IMR-90 (cell line): ENCODE measurements at regions not wholly inside any gene's neighbourhood (a gene's known extent, or its start where the extent isn't known, plus 50 kb on each side); places are given as distances from the start of the nearest gene placed in this dataset.

ENCODE experiments used
- ATAC-seq: fragments of 200-7000 bp; cut with Tn5 transposase; 2 replicates; pipeline ENCODE4 v1.9.1; 2020; ENCODE audit warnings: low read depth, mild to moderate bottlenecking, moderate library complexity
- BruUV-seq: library from RNA; stranded (reverse); fragments of 400-500 nt; replicated peaks from 2 replicates; lab custom pipeline; 2021; lab: Mats Ljungman, UMichigan
- CTCF ChIA-PET: fragments of 300-600 bp; formaldehyde crosslinking; extraction: SDS; loops from one replicate; lab custom pipeline; 2021; ENCODE audit warnings: antibody characterized with exemption; lab: Yijun Ruan, JAX
- POLR2A ChIA-PET: fragments of 300-600 bp; sonication (Branson Sonifier 250); formaldehyde crosslinking; loops from one replicate; lab custom pipeline; 2022; ENCODE audit warnings: antibody characterized with exemption; ENCODE audit not compliant: unreplicated experiment; lab: Charles Lee
- DNase-seq: peaks from one replicate; pipeline ENCODE4 v3.0.0; 2013
- H2AFZ ChIP-seq: replicated peaks from 2 replicates; pipeline ENCODE3; 2013; ENCODE audit warnings: low read length, mild to moderate bottlenecking; ENCODE audit not compliant: poor library complexity
- H2AK5ac ChIP-seq: 2 replicates; pipeline ENCODE4 v1.6.1; 2013; ENCODE audit warnings: low read depth, low read length, inconsistent platforms
- H2AK9ac ChIP-seq: replicated peaks from 2 replicates; pipeline ENCODE3; 2013; ENCODE audit warnings: mild to moderate bottlenecking, low read depth, low read length, moderate library complexity; ENCODE audit not compliant: poor library complexity
- H2BK120ac ChIP-seq: 2 replicates; pipeline ENCODE4 v1.6.1; 2013; ENCODE audit warnings: low read depth, low read length, inconsistent platforms
- H2BK15ac ChIP-seq: 3 replicates; pipeline ENCODE4 v1.6.1; 2013; ENCODE audit warnings: low read depth, low read length, inconsistent platforms
- H2BK20ac ChIP-seq: 2 replicates; pipeline ENCODE4 v1.6.1; 2013; ENCODE audit warnings: low read depth, mild to moderate bottlenecking, inconsistent platforms, low read length, moderate library complexity
- H2BK5ac ChIP-seq: 2 replicates; pipeline ENCODE4 v1.6.1; 2013; ENCODE audit warnings: mild to moderate bottlenecking, low read depth, low read length, inconsistent platforms; ENCODE audit not compliant: poor library complexity, severe bottlenecking
- H3K14ac ChIP-seq: replicated peaks from 2 replicates; pipeline ENCODE4 v1.6.1; 2013; ENCODE audit warnings: low read depth, low read length, inconsistent platforms
- H3K18ac ChIP-seq: 2 replicates; pipeline ENCODE4 v1.6.1; 2013; ENCODE audit warnings: low read depth, low read length, control low read depth
- H3K23ac ChIP-seq: 2 replicates; pipeline ENCODE4 v1.6.1; 2013; ENCODE audit warnings: low read depth, low read length, inconsistent platforms
- H3K27ac ChIP-seq: 2 replicates; pipeline ENCODE4 v1.5.1; 2013; ENCODE audit warnings: mild to moderate bottlenecking, control low read depth, low read length; ENCODE audit not compliant: insufficient read depth
- H3K27me3 ChIP-seq: 2 replicates; pipeline ENCODE4 v1.6.1; 2013; ENCODE audit warnings: low read length; ENCODE audit not compliant: control insufficient read depth, insufficient read depth
- H3K36me3 ChIP-seq: 2 replicates; pipeline ENCODE4 v1.6.1; 2013; ENCODE audit warnings: low read length, mixed read lengths; ENCODE audit not compliant: control insufficient read depth, insufficient read depth
- H3K4ac ChIP-seq: 2 replicates; pipeline ENCODE4 v1.6.1; 2013; ENCODE audit warnings: low read depth, low read length, inconsistent platforms
- H3K4me1 ChIP-seq: 2 replicates; pipeline ENCODE4 v1.6.1; 2013; ENCODE audit warnings: low read length, mixed read lengths; ENCODE audit not compliant: control insufficient read depth, insufficient read depth
- H3K4me2 ChIP-seq: 2 replicates; pipeline ENCODE4 v1.6.1; 2013; ENCODE audit warnings: low read depth, mild to moderate bottlenecking, control low read depth, low read length, moderate library complexity
- H3K4me3 ChIP-seq: 2 replicates; pipeline ENCODE4 v1.5.1; 2013; ENCODE audit warnings: low read depth, mild to moderate bottlenecking, control low read depth, low read length, moderate library complexity; ENCODE audit not compliant: insufficient read depth
- H3K56ac ChIP-seq: 2 replicates; pipeline ENCODE4 v1.6.1; 2013; ENCODE audit warnings: low read length, inconsistent platforms; ENCODE audit not compliant: insufficient read depth; ENCODE audit errors: extremely low read depth
- H3K79me1 ChIP-seq, 2 experiments: 2 replicates each; pipeline ENCODE4 v1.6.1; 2013; ENCODE audit warnings: low read length in 2 of 2, inconsistent platforms in 1 of 2, low read depth in 1 of 2
- H3K9ac ChIP-seq: 2 replicates; pipeline ENCODE4 v1.6.1; 2013; ENCODE audit warnings: low read depth, low read length, control low read depth
- H3K9me1 ChIP-seq: 2 replicates; pipeline ENCODE4 v1.6.1; 2013; ENCODE audit warnings: low read length, inconsistent platforms; ENCODE audit not compliant: insufficient read depth
- H3K9me3 ChIP-seq: 2 replicates; pipeline ENCODE4 v1.6.1; 2013; ENCODE audit warnings: low read length; ENCODE audit not compliant: control insufficient read depth, insufficient read depth
- H4K20me1 ChIP-seq: 2 replicates; pipeline ENCODE4 v1.6.1; 2013; ENCODE audit warnings: low read length, inconsistent platforms; ENCODE audit not compliant: insufficient read depth
- H4K5ac ChIP-seq: 2 replicates; pipeline ENCODE4 v1.6.1; 2013; ENCODE audit warnings: mild to moderate bottlenecking, low read depth, low read length, control low read depth
- H4K8ac ChIP-seq, 2 experiments: 2 replicates each; pipeline ENCODE4 v1.6.1; 2013; ENCODE audit warnings: low read depth in 2 of 2, low read length in 2 of 2, control low read depth in 1 of 2, inconsistent platforms in 1 of 2
- H4K91ac ChIP-seq: 2 replicates; pipeline ENCODE4 v1.6.1; 2013; ENCODE audit warnings: low read depth, low read length, inconsistent platforms; ENCODE audit not compliant: insufficient read depth
- ELK1 ChIP-seq: fragments of 150-350 bp; IDR thresholded peaks from 2 replicates; pipeline ENCODE4 v1.6.1; 2016; ENCODE audit warnings: low read depth, mild to moderate bottlenecking, low read length, moderate library complexity, borderline replicate concordance
- USF2 ChIP-seq: fragments of 150-350 bp; IDR thresholded peaks from 2 replicates; pipeline ENCODE4 v1.6.1; 2017; ENCODE audit warnings: mild to moderate bottlenecking, antibody characterized with exemption, low read length, low read depth
- WGBS, 2 experiments: methylation state at CpG; one replicate each; pipeline versions ENCODE4 v1.1.5 to v1.1.7; 2013; ENCODE audit warnings: missing lambda C conversion rate in 2 of 2; ENCODE audit not compliant: insufficient read length in 1 of 2; ENCODE audit errors: extremely low coverage in 2 of 2; 5-methylcytosine and 5-hydroxymethylcytosine counted together
- dilution Hi-C: fragments of 300-500 bp; cut with HindIII; formaldehyde crosslinking; loops from one replicate; pipeline ENCODE4 v1.14.3; 2018; ENCODE audit warnings: low sequenced_read_pairs; ENCODE audit not compliant: unreplicated experiment
- in situ Hi-C: fragments of 300-500 bp; cut with MboI; formaldehyde crosslinking; loops from 3 replicates; pipeline ENCODE4 v1.14.3; 2019; ENCODE audit warnings: low sequenced_read_pairs, inconsistent platforms, mixed read lengths
- intact Hi-C: fragments of 100-400 bp; cut with micrococcal nuclease; formaldehyde crosslinking; loops from 2 replicates; pipeline ENCODE4 v1.10.0; 2022

GRCh38 chrX:80556148-80556547 is 135.9 kb downstream of the TENT5D start:
- no peak for DNase-seq

More at GRCh38 chrX:80556148-80556547, 135.9 kb downstream of the TENT5D start:
- no peaks in the 10 kb centered on the region for H4K20me1 ChIP-seq
- H3K14ac ChIP-seq, result no peak overlapping the region
- H3K4ac ChIP-seq, result no peak overlapping the region
- no peak overlapping the region for H3K18ac ChIP-seq
- no peak overlapping the region for H2BK15ac ChIP-seq
- no peak overlapping the region for H4K8ac ChIP-seq
- TF ChIP-seq ELK1, result no peak
- no peak for TF ChIP-seq USF2
- BruUV-seq, result no TSS peak
- H3K9me1 ChIP-seq, result no peaks in the 10 kb centered on the region
- ATAC-seq, result no peak
- H4K91ac ChIP-seq, result no peak overlapping the region
- H2BK120ac ChIP-seq, result no peak overlapping the region
- in situ Hi-C loops (no loop called here), dilution Hi-C loops (no loop called here), intact Hi-C loops (no loop called here)
- no peak overlapping the region for H2AK9ac ChIP-seq
- H3K9me3 ChIP-seq, result no peaks in the 10 kb centered on the region
- no peak overlapping the region for H3K56ac ChIP-seq
- WGBS, 2 experiments, result no CpG with 5 or more reads among the region's 3 CpGs
- H3K23ac ChIP-seq, result no peak overlapping the region
- H3K27ac ChIP-seq, result no peak overlapping the region
- no peak overlapping the region for H2AFZ ChIP-seq
- no peak overlapping the region for H2AK5ac ChIP-seq
- no peaks in the 10 kb centered on the region for H3K79me1 ChIP-seq
- H3K36me3 ChIP-seq, result no peaks in the 10 kb centered on the region
- no peak overlapping the region for H3K9ac ChIP-seq
- H2BK20ac ChIP-seq, result no peak overlapping the region
- POLR2A ChIA-PET, result no interaction called here
- no peak overlapping the region for H4K5ac ChIP-seq
- H3K4me1 ChIP-seq, result no peaks in the 10 kb centered on the region
- CTCF ChIA-PET, result no interaction called here
- H3K4me2 ChIP-seq, result no peak overlapping the region
- H2BK5ac ChIP-seq, result no peak overlapping the region
- H3K27me3 ChIP-seq, result no peaks in the 10 kb centered on the region
- H3K4me3 ChIP-seq, result no peak overlapping the region
